OCI-LY3 (cell line): ENCODE measurements at regions not wholly inside any gene's neighbourhood (a gene's known extent, or its start where the extent isn't known, plus 50 kb on each side); places are given as distances from the start of the nearest gene placed in this dataset.

Source experiments
- CTCF ChIP-seq: fragments of 200-600, 300-600 bp; sonication (generic); IDR thresholded peaks from 2 replicates; pipeline ENCODE4 v1.5.1; 2014; ENCODE audit warnings: antibody characterized with exemption, low read length, low read depth
- EZH2phosphoT487 ChIP-seq: fragments of 200-600 bp; shearing (Covaris generic); IDR thresholded peaks from 2 replicates; pipeline ENCODE4 v1.6.1; 2018; ENCODE audit warnings: antibody characterized with exemption, mixed run types, low read depth

- no peak for TF ChIP-seq CTCF
- no peak for TF ChIP-seq EZH2phosphoT487
These were observed 240.3 kb downstream of the BRD1 start for GRCh38 chr22:49587421-49587820.
